ENCODE measurements at regions not wholly inside any gene's neighbourhood (a gene's known extent, or its start where the extent isn't known, plus 50 kb on each side); places are given as distances from the start of the nearest gene placed in this dataset.
"Not testable (repeated sequence)": the region's sequence is repeated elsewhere in the genome, so short reads cannot be mapped to it uniquely, and the experiment has no call there.

DNA sequence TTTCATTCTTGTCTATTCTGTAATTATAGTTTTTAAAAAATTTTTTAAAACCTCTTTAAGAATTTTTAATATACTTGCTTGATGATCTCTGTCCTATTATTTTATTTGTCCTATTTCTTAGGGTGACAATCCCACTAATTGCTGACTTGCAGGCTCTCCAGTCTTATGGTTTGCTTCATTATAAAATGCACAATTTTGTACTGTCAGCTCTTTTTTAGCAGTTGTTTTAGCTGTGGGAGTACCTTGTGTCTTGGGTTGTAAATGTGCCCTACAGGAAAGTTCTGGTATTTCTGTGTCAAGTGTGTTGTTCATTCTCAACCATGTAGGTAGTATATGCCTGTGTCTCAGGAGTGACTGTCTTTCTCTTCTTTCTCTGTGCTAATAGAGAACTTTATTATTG, 118.2 kb upstream of the IL15 start:
- FAIRE-seq (no peak), DNase-seq (ENCODE audit: low spot score) (no peak)

DNA sequence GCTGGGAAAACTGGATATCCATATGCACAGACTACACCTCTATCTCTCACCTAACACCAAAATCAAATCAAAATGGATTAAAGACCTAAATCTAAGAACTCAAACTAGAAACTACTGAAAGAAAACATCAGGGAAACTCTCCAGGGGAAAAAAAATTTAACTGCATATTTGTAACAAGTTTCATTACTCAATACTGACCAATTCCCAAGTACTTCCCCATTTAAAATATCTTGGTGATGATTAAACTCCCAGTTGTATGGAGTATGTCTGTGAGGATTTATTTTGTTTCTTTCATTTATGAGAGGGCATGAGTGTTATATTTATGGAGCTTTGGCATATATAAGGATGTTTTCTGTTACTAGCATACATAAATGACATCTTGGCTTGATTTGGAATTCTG, 112.3 kb upstream of the IL15 start:
- no peak for DNase-seq (ENCODE audit: low spot score)
- FAIRE-seq, result no peak

DNA sequence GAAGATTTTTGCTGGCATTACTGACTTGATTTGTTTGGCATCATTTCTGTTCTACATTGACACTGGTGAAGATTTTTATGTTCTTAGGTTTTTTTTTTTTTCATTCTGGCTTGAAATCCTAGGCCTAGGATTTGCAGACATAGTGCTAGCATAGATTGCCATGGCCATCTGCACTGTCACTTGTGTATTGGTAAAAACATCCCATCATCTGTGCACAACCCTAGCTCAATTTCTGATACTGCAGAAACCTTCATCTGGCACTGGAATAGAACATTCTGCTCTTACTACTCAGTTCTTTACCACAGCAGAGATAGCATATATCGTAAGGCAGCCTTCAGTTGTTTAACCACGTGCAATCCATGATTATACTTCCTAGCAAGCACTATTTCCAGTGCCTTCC, 111.5 kb upstream of the IL15 start:
- DNase-seq (ENCODE audit: low spot score), result no peak
- no peak for FAIRE-seq

DNA sequence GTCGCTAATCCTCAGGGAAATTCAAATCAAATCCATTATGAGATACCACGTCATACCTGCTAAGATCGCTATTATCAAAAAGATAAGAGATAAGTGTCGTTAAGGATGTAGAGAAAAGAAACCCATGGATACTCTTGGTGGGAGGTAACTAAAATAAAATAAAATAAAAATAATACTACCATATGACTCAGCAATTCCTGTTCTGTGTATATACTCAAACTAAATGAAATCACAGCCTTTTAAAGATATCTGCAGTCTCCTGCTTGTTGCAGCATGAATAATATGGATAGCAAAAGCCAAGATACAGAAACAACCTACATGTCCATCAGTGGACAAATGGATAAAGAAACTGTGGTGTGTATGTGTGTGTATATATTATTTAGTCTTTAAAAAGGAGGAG, 105.8 kb upstream of the IL15 start:
- DNase-seq (ENCODE audit: low spot score) (no peak), FAIRE-seq (no peak)

DNA sequence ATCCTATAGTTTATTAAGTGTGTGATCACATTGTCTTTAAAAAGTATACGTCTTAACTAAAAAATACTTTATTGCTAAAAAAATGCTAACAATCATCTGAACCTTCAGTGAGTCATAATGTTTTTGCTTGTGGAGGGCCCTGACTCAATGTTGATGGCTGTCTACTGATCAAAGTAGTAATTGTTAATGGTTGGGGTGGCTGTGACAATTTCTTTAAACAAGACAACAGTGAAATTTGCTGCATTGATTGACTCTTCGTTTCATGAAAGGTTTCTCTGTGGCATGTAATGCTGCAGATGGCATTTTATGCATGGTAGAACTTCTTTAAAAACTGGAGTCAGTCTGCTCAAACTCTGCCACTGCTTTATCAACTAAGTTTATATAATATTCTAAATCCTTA, 101.4 kb upstream of the IL15 start:
- FAIRE-seq, result no peak
- DNase-seq (ENCODE audit: low spot score), result no peak

DNA sequence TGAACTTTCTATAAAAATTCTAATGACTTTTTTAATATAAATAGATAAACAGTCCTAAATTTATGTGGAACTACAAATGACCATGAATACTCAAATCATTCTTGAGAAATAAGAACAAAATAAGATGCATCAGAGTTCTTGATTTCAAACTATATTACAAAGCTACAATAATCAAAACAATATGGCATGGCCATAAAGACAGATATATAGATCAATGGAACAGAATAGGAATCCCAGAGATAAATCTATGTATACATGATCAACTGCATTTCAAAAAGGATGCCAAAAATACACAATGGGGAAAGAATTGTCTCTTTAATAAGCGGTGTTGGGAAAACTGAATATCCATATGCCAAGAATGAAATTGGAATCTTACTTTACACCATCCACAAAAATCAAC, 98.4 kb upstream of the IL15 start:
- no peak for DNase-seq (ENCODE audit: low spot score)
- no peak for FAIRE-seq

DNA sequence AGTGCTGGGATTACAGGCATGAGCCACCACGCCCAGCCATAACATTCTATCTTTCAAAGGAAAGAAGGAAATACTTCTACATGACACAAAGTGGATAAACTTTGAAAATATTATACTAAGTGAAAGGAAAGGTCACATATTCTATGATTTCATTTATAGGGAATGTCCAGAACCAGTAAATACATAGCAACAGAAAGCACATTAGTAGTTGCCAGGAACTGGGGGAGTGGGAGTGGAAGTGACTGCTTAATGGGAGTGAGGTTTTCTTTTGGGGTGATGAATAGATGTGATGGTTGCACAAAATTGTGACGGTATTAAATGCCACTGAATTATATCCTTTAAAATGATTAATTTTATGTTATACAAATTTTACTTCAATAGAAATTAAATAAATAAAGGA, 95.7 kb upstream of the IL15 start:
- FAIRE-seq, result no peak
- DNase-seq (ENCODE audit: low spot score), result peak; percentile 13

DNA sequence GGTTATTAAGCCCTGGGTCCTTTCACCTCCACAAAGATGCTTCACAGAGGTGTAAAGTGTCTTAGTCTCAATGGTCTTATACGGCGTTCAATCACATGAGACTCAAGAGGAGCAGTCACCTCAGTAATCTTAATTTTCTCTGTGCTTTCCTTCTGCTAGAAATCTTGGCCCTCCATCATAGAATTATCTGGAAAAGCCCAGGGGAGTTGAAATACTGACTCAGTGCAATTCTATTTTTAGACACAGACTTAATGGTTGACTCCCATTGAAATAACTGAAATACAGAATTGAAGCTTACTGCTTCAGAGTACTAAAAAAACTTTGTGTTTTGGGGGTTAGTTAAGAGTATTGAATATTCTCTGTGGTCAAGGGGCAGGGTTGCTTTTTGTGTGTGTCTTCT, 94.5 kb upstream of the IL15 start:
- no peak for FAIRE-seq
- DNase-seq (ENCODE audit: low spot score), result no peak

DNA sequence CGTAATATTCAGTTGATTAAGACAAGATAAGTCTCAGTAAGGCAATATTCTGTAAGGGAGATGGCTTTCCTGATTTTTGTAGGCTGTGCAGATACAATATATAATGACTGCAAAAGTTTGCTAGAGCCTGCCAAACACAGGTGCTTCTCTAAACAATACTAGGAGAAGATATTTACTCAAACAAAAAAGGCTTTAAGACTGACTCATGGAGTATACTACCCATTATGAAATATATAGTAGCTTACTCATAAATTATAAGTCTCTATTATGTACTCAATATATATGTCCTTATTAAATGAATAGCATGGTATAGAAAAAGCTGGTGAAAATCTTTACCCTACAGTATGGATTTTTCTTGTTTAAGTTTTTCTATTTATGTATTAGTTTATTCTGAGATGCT, 93.2 kb upstream of the IL15 start:
- no peak for FAIRE-seq
- DNase-seq (ENCODE audit: low spot score), result no peak

DNA sequence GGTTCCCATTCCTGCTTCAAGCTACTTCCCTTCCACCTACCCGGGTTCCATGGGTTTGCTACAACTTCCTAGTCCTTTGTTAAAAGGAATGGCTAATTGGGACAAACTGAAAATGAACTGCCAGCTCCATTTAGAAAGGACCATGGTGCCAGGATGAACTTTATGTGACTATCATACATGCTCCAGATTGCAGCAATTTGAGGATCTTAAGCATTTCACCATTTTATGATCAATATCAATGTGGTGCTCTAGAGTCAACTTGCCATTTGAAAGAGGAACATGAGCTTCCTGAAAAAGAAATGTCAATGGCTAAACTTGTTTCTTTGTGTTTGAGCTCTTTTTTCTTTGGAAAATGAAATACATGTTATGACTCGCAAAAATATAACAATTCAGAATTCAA, 92.7 kb upstream of the IL15 start:
- DNase-seq (ENCODE audit: low spot score) (no peak), FAIRE-seq (no peak)

DNA sequence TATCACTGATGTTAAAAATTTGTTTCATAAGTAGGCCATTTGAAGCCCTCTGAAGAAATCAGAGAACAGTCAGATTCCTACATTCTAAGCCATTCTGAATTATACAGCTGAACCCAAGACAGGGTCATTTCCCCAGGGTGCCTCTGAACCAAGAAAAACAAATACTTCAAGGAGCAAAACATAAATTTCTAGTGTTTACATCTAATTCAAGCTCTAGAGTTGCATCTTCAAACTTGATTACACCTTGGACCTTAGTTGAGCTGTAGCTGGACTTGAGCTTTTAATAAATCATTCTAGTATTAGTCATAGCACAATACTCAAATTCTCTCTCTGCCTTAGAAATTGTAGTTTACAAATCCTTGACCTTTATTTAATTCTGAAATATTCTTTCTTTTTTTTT, 87.6 kb upstream of the IL15 start:
- DNase-seq (ENCODE audit: low spot score) (no peak), FAIRE-seq (no peak)

DNA sequence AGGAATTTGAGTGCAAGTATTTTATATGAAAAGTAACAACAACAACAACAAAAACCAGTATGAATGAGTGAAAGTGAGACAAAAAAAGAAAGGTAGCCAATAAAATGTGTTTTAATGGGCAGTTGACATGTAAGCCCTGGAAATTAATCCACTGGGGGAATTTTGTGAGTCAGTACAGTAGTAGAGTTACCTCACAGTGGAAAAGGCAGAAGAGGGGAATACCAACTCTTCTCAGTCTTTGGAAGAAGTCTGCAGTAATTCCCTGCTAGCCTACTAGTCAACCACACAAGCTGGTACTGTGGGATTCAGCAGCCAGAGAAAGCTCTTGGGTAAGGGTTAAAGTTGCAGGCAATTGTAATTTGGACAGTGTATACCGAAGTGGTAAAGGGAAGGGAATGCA, 76.3 kb upstream of the IL15 start:
- FAIRE-seq, result no peak

DNA sequence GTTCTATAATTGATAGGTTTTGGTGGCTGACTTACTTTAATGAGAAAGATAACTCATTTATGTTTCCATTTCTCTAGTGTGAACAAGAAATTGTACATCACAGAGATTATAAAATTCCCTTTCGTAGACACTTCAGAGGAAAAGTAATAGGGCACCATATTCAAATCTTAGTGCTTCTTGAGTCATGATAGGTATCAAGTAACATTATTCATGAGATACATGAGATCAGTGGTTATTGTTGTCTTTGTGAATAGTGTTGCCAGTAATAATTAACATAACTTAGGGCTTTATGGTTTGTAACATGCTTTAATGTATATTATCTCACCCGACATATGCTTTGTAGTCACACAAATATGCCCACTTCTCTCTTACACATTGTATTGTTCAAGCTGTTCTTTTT, 73.7 kb upstream of the IL15 start:
- FAIRE-seq, result no peak

More for the DNA sequence above, 76.3 kb upstream of the IL15 start:
- peak; percentile 28 for DNase-seq (ENCODE audit: low spot score)

DNA sequence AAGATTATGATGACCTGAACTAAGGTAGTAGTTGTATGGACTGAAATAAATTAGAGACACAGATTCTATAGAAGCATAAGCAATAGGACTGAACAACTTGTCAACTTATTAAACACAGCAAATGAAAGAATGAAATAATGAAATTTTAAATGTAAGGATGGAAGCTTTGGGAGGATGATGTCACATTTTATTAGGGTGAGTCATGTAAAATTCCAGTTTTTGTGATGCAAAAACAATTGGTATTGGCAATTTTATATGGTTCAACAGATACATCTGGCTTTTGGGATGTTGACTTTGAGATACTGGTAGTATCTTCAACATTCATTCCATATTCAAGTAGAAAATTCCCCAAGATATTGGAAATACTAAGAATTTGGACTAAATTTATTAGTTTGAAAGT, 72.7 kb upstream of the IL15 start:
- no peak for FAIRE-seq
- DNase-seq (ENCODE audit: low spot score), result no peak

More for the DNA sequence above, 73.7 kb upstream of the IL15 start:
- no peak for DNase-seq (ENCODE audit: low spot score)

DNA sequence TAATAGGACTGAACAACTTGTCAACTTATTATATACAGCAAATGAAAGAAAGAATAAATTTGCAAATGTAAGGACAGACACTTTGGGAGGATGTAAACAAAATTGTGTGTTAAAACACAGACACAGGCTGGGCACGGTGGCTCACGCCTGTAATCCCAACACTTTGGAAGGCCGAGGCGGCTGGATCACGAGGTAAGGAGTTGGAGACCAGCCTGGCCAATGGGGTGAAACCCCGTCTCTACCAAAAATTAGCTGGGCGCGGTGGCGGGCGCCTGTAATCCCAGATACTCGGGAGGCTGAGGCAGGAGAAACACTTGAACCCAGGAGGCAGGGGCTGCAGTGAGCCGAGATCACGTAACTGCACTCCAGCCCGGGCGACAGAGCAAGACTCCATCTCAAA, 71.4 kb upstream of the IL15 start:
- FAIRE-seq; DNase-seq (ENCODE audit: low spot score): not testable (repeated sequence)

DNA sequence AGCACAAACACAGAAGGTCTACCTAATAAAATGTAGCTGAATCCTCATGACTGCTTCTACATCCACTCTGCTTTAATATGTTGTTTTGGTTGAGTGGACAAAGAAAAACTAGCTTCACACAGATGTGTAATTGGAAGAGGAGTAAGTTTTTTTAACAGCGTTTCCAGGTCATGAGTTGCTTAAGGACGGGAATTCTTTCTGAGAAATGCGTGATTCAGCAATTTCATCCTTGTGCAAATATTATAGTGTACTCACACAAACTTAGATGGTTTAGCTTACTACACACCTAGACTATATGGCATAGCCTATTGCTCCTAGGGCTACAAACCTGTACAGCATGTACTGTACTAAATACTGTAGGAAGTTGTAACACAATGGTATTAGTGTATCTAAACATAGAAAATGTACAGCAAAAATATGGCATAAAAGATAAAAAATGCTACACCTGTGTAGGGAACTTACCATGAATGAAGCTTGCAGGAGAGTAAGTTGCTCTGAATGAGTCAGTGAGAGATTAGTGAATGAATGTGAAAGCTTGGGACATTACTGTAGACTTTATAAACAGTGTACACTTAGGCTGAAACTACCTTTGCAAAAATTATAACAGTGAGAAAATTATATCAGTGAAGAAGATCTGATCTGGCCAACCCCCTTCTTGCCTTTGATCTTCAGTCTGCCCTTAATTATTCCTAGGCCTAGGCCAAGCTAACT, 70.8 kb upstream of the IL15 start:
- FAIRE-seq (peak; percentile 88), DNase-seq (ENCODE audit: low spot score) (peak; percentile 84)

DNA sequence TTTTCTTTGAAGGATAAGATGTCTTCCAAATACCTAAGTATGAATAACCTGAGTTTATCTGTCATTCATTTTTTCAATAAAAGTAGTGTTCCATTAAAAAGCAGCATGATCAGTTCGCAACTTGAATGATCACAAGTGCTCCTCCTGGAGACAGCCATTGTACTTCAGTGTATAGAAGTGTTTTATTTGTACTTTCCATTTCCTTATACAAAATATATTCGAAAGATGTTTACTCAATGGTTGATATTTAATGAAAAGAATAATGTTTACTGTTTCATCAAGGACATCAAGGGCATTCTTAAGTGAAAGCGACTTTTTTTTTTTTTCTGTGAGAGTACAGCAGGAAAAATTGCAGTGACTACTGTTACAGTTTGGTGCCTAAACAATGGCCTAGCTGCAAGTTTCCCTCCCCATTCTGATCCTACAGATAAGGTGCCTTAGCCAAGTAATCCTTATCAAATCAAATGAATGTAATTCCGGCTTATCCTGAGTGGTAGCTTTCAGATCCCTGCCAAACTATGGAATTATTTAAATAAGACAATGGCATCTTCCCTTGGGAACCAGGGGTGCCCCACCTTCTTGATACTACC, 69.0 kb upstream of the IL15 start:
- DNase-seq (ENCODE audit: low spot score), result no peak
- no peak for FAIRE-seq

DNA sequence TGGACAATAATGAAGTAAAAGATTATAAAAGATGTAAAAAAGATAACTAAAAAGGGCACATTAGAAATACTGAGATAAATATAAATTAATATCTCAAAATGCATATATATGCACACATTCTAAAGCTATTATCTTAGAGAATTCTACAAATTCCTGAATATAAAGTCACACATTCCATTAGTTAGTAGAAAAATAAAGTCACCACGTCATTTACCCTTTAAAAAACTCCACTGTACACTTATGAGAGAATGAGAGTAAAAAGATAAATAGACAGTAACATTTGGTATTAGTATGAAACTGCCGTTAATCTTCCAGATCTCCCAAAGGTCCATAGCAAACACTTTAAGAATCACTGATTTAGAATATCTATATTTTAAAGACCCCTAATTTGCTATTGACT, 67.2 kb upstream of the IL15 start:
- FAIRE-seq (peak; percentile 70), DNase-seq (ENCODE audit: low spot score) (peak; percentile 29)

DNA sequence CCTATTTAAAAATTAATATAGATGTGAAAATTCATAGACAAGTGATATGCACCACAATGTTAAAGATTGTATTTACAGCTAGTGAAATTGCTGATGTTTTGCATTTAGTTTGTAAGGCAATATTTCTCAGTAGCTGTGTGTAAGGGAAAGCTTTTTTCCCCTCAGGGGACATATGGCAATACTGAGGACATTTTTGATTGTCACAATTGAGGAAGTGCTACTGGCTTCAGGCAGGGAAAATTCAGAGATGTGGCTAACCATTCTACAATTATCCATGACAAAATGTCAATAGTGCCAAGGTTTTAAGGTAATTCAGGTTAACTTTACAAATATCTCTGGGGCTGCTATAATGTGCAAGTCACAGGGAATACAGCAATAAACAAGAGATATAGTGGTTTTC, 66.1 kb upstream of the IL15 start:
- FAIRE-seq, result no peak
- no peak for DNase-seq (ENCODE audit: low spot score)

DNA sequence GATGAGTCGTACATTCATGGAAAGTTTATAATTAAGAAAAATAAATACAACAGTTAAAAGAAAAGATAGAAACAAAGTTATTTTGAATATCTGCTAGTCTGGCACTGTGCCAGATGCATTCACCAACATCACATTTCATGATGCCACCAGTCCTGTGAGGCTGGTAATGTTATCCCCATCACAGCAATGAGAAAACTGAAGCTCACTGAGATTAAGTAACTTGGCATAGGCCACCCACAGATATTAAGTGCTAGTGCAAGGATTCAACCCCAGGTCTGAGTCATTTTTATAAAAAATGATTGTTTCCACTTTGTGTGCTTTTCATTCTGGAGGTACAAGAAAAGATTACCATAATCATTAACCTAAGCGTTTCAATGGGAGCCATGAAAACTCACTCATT, 65.0 kb upstream of the IL15 start:
- peak; percentile 76 for DNase-seq (ENCODE audit: low spot score)
- FAIRE-seq, result peak; percentile 92

DNA sequence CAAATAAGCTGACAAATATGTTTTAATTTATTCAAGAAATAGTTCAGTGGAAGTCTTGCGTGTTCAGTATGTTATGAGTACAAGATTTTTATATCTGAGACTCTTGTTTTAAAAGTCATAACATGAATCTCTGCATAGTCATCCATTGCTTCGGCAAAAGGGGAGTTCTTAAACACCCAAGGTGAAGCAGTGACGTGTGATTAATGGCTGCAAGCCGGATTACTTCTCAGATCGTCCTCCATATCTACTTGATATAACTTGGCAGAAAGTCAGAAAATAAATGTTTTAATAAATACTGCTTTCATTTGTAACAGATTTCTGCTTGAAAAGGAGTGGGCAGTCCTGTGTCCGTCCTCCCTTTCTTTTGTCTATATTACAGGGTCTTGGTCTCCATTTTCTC, 64.6 kb upstream of the IL15 start:
- FAIRE-seq (no peak), DNase-seq (ENCODE audit: low spot score) (no peak)

DNA sequence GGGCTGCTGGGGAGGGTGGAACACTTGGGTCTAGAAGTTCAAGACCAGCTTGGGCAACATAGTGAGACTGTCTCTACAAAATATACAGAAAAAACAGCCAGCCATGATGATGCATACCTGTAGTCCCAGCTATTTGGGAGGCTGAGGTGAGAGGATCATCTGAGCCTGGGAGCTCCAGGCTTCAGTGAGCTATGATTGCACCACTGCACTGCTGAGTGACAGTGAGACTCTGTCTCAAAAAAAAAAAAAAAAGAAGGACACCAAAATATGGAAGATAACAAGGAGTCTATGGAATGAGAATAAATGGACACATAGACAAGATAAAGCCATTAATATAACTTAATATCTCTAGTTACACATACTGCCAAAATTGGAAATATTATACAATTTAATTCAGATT, 62.7 kb upstream of the IL15 start:
- no peak for FAIRE-seq

DNA sequence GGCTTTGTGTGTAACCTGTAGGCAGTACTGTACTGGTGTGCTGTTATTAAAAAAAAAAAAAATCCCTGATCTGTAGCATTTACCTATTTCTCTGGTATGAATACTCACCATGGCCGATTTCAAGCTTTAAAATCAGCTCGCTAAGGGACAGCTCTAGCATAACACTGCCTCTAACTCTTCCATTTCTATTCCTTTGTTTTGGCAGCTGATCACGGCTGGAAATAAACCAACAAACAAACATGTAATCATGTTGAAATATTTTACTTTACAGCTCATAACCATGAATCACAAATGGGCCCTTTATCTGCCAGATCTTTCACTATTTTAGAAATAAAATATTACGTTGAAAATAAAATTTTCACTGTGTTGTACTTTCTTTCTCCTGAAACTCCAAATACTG, 60.5 kb upstream of the IL15 start:
- FAIRE-seq (no peak), DNase-seq (ENCODE audit: low spot score) (no peak)

More for the DNA sequence above, 62.7 kb upstream of the IL15 start:
- no peak for DNase-seq (ENCODE audit: low spot score)
